HEK293 (cell line): ENCODE measurements at regions not wholly inside any gene's neighbourhood (a gene's known extent, or its start where the extent isn't known, plus 50 kb on each side); places are given as distances from the start of the nearest gene placed in this dataset.

Source experiments
- CTCF ChIA-PET: fragments of 350-600 bp; formaldehyde crosslinking; extraction: SDS; loops from one replicate; lab custom pipeline; 2021; ENCODE audit warnings: antibody characterized with exemption; lab: Yijun Ruan, JAX
- POLR2A ChIA-PET: fragments of 300-600 bp; formaldehyde crosslinking; extraction: SDS; loops from one replicate; lab custom pipeline; 2020; ENCODE audit warnings: antibody characterized with exemption, inconsistent platforms; lab: Yijun Ruan, JAX
- H3K27ac ChIP-seq: fragments of 200-500 bp; sonication (Bioruptor generic); 2 replicates; pipeline ENCODE4 v1.5.1; 2014; ENCODE audit warnings: low read depth, low read length, control low read depth, inconsistent platforms; ENCODE audit errors: extremely low read depth
- H3K36me3 ChIP-seq, 2 experiments: fragments of 200-500 bp in 1 of 2; sonication (Bioruptor generic) in 1 of 2; 1 replicate in 1 of 2; 2 replicates in 1 of 2; pipeline ENCODE4 v1.5.1; 2014 to 2017; ENCODE audit warnings: inconsistent platforms in 2 of 2, low read length in 2 of 2; ENCODE audit not compliant: control insufficient read depth in 2 of 2, insufficient read depth in 1 of 2
- H3K4me1 ChIP-seq: fragments of 200-500 bp; sonication (Bioruptor generic); 2 replicates; pipeline ENCODE4 v1.5.1; 2014; ENCODE audit warnings: mild to moderate bottlenecking, low read length, inconsistent platforms; ENCODE audit not compliant: control insufficient read depth, insufficient read depth
- H3K4me3 ChIP-seq: 2 replicates; pipeline ENCODE4 v1.5.1; 2011; ENCODE audit warnings: low read depth, mild to moderate bottlenecking, control low read depth, low read length, moderate library complexity
- H3K9me3 ChIP-seq: fragments of 200-500 bp; sonication (Bioruptor generic); 2 replicates; pipeline ENCODE4 v1.5.1; 2014; ENCODE audit warnings: low read depth, low read length, inconsistent platforms; ENCODE audit not compliant: control insufficient read depth, insufficient read depth
- GLIS1 ChIP-seq: fragments of 450-650 bp; formaldehyde crosslinking; IDR thresholded peaks from 2 replicates; pipeline ENCODE4 v1.5.1; 2016; ENCODE audit warnings: missing biosample characterization, missing genetic modification characterization
- PRDM10 ChIP-seq: fragments of 450-650 bp; formaldehyde crosslinking; IDR thresholded peaks from 2 replicates; pipeline ENCODE4 v1.5.1; 2016; ENCODE audit warnings: missing biosample characterization, missing genetic modification characterization
- SP3 ChIP-seq: fragments of 450-650 bp; formaldehyde crosslinking; IDR thresholded peaks from 2 replicates; pipeline ENCODE4 v1.5.1; 2016; ENCODE audit warnings: missing biosample characterization, missing genetic modification characterization
- SP7 ChIP-seq: fragments of 450-650 bp; formaldehyde crosslinking; IDR thresholded peaks from 2 replicates; pipeline ENCODE4 v1.5.1; 2016; ENCODE audit warnings: missing biosample characterization, missing genetic modification characterization
- ZBTB17 ChIP-seq: fragments of 450-650 bp; formaldehyde crosslinking; IDR thresholded peaks from 2 replicates; pipeline ENCODE4 v1.5.1; 2016; ENCODE audit warnings: missing biosample characterization, missing genetic modification characterization
- ZEB2 ChIP-seq: fragments of 450-650 bp; formaldehyde crosslinking; IDR thresholded peaks from 2 replicates; pipeline ENCODE4 v1.5.1; 2016; ENCODE audit warnings: missing biosample characterization, missing genetic modification characterization
- ZFP3 ChIP-seq: fragments of 450-650 bp; formaldehyde crosslinking; IDR thresholded peaks from 2 replicates; pipeline ENCODE4 v1.5.1; 2016; ENCODE audit warnings: low read depth, missing biosample characterization, missing genetic modification characterization
- ZNF132 ChIP-seq: fragments of 450-650 bp; formaldehyde crosslinking; IDR thresholded peaks from 2 replicates; pipeline ENCODE4 v1.5.1; 2017; ENCODE audit warnings: missing biosample characterization, missing genetic modification characterization, borderline replicate concordance
- ZNF239 ChIP-seq: fragments of 450-650 bp; formaldehyde crosslinking; IDR thresholded peaks from 2 replicates; pipeline ENCODE4 v1.5.1; 2016; ENCODE audit warnings: missing biosample characterization, missing genetic modification characterization
- ZNF398 ChIP-seq: fragments of 450-650 bp; formaldehyde crosslinking; IDR thresholded peaks from 2 replicates; pipeline ENCODE4 v1.5.1; 2017; ENCODE audit warnings: missing biosample characterization, missing genetic modification characterization
- ZNF48 ChIP-seq: fragments of 450-650 bp; formaldehyde crosslinking; IDR thresholded peaks from 2 replicates; pipeline ENCODE4 v1.5.1; 2016; ENCODE audit warnings: missing biosample characterization, missing genetic modification characterization
- ZNF488 ChIP-seq: fragments of 450-650 bp; formaldehyde crosslinking; IDR thresholded peaks from 2 replicates; pipeline ENCODE4 v1.5.1; 2016; ENCODE audit warnings: missing biosample characterization, missing genetic modification characterization
- ZNF692 ChIP-seq: fragments of 450-650 bp; formaldehyde crosslinking; IDR thresholded peaks from 2 replicates; pipeline ENCODE4 v1.5.1; 2016; ENCODE audit warnings: missing biosample characterization, missing genetic modification characterization
- ZNF776 ChIP-seq: fragments of 450-650 bp; formaldehyde crosslinking; IDR thresholded peaks from 2 replicates; pipeline ENCODE4 v1.5.0; 2017; ENCODE audit warnings: missing biosample characterization, missing genetic modification characterization, borderline replicate concordance
- ZNF791 ChIP-seq: fragments of 450-650 bp; formaldehyde crosslinking; IDR thresholded peaks from 2 replicates; pipeline ENCODE4 v1.5.1; 2016; ENCODE audit warnings: missing biosample characterization, missing genetic modification characterization
- ZNF792 ChIP-seq: fragments of 450-650 bp; formaldehyde crosslinking; IDR thresholded peaks from 2 replicates; pipeline ENCODE4 v1.5.1; 2016; ENCODE audit warnings: missing biosample characterization, missing genetic modification characterization

- no peaks in the 10 kb centered on the region for H3K9me3 ChIP-seq
- H3K4me3 ChIP-seq = no peak overlapping the region
- TF ChIP-seq ZNF792 (tag by site-specific recombination) = no peak
- TF ChIP-seq ZEB2 (tag by site-specific recombination) = no peak
- no peak for TF ChIP-seq ZNF692 (tag by site-specific recombination)
- TF ChIP-seq GLIS1 (tag by site-specific recombination) = no peak
- TF ChIP-seq ZNF48 (tag by site-specific recombination) = no peak
- TF ChIP-seq ZNF488 (tag by site-specific recombination) = no peak
- no peak for TF ChIP-seq ZNF398 (tag by site-specific recombination)
- no peak for TF ChIP-seq ZFP3
- no peak for TF ChIP-seq ZNF132 (tag by site-specific recombination)
- TF ChIP-seq SP3 = no peak
- no peak for TF ChIP-seq ZNF776
- no peak for TF ChIP-seq ZNF239
- no peak for TF ChIP-seq ZNF791 (tag by site-specific recombination)
- H3K36me3 ChIP-seq = no peaks in the 10 kb centered on the region
- POLR2A ChIA-PET = interaction anchor here (0.5 kb wide), 1 partner anchor 487 kb away, joined by 3 read pairs; no protein-coding TSS in a partner anchor
- no peak overlapping the region for H3K27ac ChIP-seq
- CTCF ChIA-PET = no interaction called here
- peaks cover 3% of the 10 kb centered on the region; the same call in 1 of the 2 replicates for H3K4me1 ChIP-seq
Measured at GRCh38 chr2:75432761-75433361, 127.9 kb downstream of the EVA1A start.

- Histone ChIP-seq H3K27ac (no peak overlapping the region), H3K4me3 (no peak overlapping the region), H3K4me1 (peaks cover 3% of the 10 kb centered on the region; the same call in 1 of the 2 replicates), H3K9me3 (no peaks in the 10 kb centered on the region), H3K36me3 (no peaks in the 10 kb centered on the region)
- no peak for TF ChIP-seq ZBTB17 (tag by site-specific recombination)
- TF ChIP-seq GLIS1 (tag by site-specific recombination) = 0 out of 2 replicates have a peak, but pooled peaks have one; percentile 24
- peak; percentile 65 for TF ChIP-seq PRDM10 (tag by site-specific recombination)
- no peak for TF ChIP-seq SP3
- TF ChIP-seq SP7 (tag by site-specific recombination) = no peak
- no peak for TF ChIP-seq ZNF239
- CTCF ChIA-PET = no interaction called here
- POLR2A ChIA-PET = no interaction called here
Measured at GRCh38 chr2:75431763-75432162, 129.0 kb downstream of the EVA1A start.
